ENCODE measurements at regions not wholly inside any gene's neighbourhood (a gene's known extent, or its start where the extent isn't known, plus 50 kb on each side); places are given as distances from the start of the nearest gene placed in this dataset.

GRCh38 chr7:4399121-4399520 is 283.0 kb upstream of the FOXK1 start:
- Mint-ChIP-seq H3K9me3 (peaks cover 54% of the 10 kb centered on the region), H3K36me3 (ENCODE audit: low read depth) (no peaks in the 10 kb centered on the region), H3K4me3 (no peak overlapping the region), H3K4me1 (no peaks in the 10 kb centered on the region), H3K27me3 (ENCODE audit: low read depth, poor library complexity) (peaks cover 12% of the 10 kb centered on the region), H3K27ac (no peak overlapping the region)
- TF ChIP-seq CTCF (IDR thresholded peaks at IDR 0.05): no peak
- no peak for DNase-seq

- no peak for TF ChIP-seq CTCF (IDR thresholded peaks at IDR 0.05)
- H3K4me1 Mint-ChIP-seq: no peaks in the 10 kb centered on the region
- DNase-seq: no peak
- H3K27ac Mint-ChIP-seq: no peak overlapping the region
- H3K9me3 Mint-ChIP-seq: peaks cover 53% of the 10 kb centered on the region
- H3K36me3 Mint-ChIP-seq (ENCODE audit: low read depth): no peaks in the 10 kb centered on the region
- H3K27me3 Mint-ChIP-seq (ENCODE audit: low read depth, poor library complexity): peaks cover 16% of the 10 kb centered on the region
- H3K4me3 Mint-ChIP-seq: no peak overlapping the region
These were observed 282.5 kb upstream of the FOXK1 start for GRCh38 chr7:4399596-4399995.

GRCh38 chr7:4406288-4407058 is 275.6 kb upstream of the FOXK1 start:
- TF ChIP-seq CTCF (IDR thresholded peaks at IDR 0.05): no peak
- Mint-ChIP-seq H3K27ac (no peak overlapping the region), H3K36me3 (ENCODE audit: low read depth) (no peaks in the 10 kb centered on the region), H3K9me3 (peaks cover 34% of the 10 kb centered on the region), H3K4me3 (no peak overlapping the region), H3K27me3 (ENCODE audit: low read depth, poor library complexity) (peaks cover 28% of the 10 kb centered on the region), H3K4me1 (no peaks in the 10 kb centered on the region)
- no peak for DNase-seq

- no peak overlapping the region for H3K27ac Mint-ChIP-seq
- no peaks in the 10 kb centered on the region for H3K4me1 Mint-ChIP-seq
These were observed 272.1 kb upstream of the FOXK1 start for GRCh38 chr7:4409946-4410345.

GRCh38 chr7:4416396-4417056 is 265.6 kb upstream of the FOXK1 start:
- peaks cover 87% of the 10 kb centered on the region for H3K9me3 Mint-ChIP-seq
- TF ChIP-seq CTCF (IDR thresholded peaks at IDR 0.05): no peak
- no peak for DNase-seq
- H3K4me3 Mint-ChIP-seq: no peak overlapping the region
- H3K27me3 Mint-ChIP-seq (ENCODE audit: low read depth, poor library complexity): peaks cover 14% of the 10 kb centered on the region
- H3K36me3 Mint-ChIP-seq (ENCODE audit: low read depth): no peaks in the 10 kb centered on the region
- H3K4me1 Mint-ChIP-seq: no peaks in the 10 kb centered on the region
- no peak overlapping the region for H3K27ac Mint-ChIP-seq

More at GRCh38 chr7:4409946-4410345, 272.1 kb upstream of the FOXK1 start:
- H3K27me3 Mint-ChIP-seq (ENCODE audit: low read depth, poor library complexity): peaks cover 17% of the 10 kb centered on the region
- H3K36me3 Mint-ChIP-seq (ENCODE audit: low read depth): no peaks in the 10 kb centered on the region
- H3K9me3 Mint-ChIP-seq: peaks cover 43% of the 10 kb centered on the region
- no peak for DNase-seq
- TF ChIP-seq CTCF (IDR thresholded peaks at IDR 0.05): no peak
- no peak overlapping the region for H3K4me3 Mint-ChIP-seq

Data from nephron progenitor cell (in vitro differentiated cells).